Mucosa of descending colon (tissue), 3 donors: ENCODE measurements at regions not wholly inside any gene's neighbourhood (a gene's known extent, or its start where the extent isn't known, plus 50 kb on each side); places are given as distances from the start of the nearest gene placed in this dataset.

ENCODE experiments used
- ATAC-seq: fragments of 200-7000 bp; cut with Tn5 transposase; one replicate; pipeline ENCODE4 v1.9.1; 2020; ENCODE audit warnings: mild to moderate bottlenecking, moderate library complexity
- DNase-seq, 3 donors: peaks; one replicate each; pipeline ENCODE4 v3.0.0-alpha.2; 2020
- H3K36me3 ChIP-seq: fragments of 200-600 bp; one replicate; pipeline ENCODE4 v1.8.0; 2021; ENCODE audit warnings: low read depth, mild to moderate bottlenecking
- H3K4me1 ChIP-seq: fragments of 200-600 bp; one replicate; pipeline ENCODE4 v1.8.0; 2021; ENCODE audit warnings: low read depth, mild to moderate bottlenecking
- H3K4me3 ChIP-seq: fragments of 200-600 bp; one replicate; pipeline ENCODE4 v1.8.0; 2021; ENCODE audit warnings: mild to moderate bottlenecking
- H3K9me3 ChIP-seq: fragments of 200-600 bp; one replicate; pipeline ENCODE4 v1.8.0; 2021; ENCODE audit warnings: mild to moderate bottlenecking
- CTCF ChIP-seq: fragments of 200-600 bp; IDR thresholded peaks from one replicate; pipeline ENCODE4 v1.8.0; 2022; ENCODE audit warnings: antibody characterized with exemption, mild to moderate bottlenecking
- intact Hi-C, 2 donors: fragments of 100-400 bp; cut with DNase I in 1 of 2; cut with micrococcal nuclease in 1 of 2; formaldehyde crosslinking; loops; one replicate each; pipeline versions ENCODE4 v1.11.0 to v1.11.1; 2022; cut with DNase I, micrococcal nuclease
- donor health status: DM: no; HTN: no; CAD: no; lungs with moderate emphysema.
- donor health status: DM: no; HTN: no; CAD: no.
- donor health status: DM: no; HTN: yes; CAD: no.

GRCh38 chr2:19461504-19462255, 103.3 kb upstream of the OSR1 start:
- no peak for TF ChIP-seq CTCF
- intact Hi-C loops: no loop called here
- no peaks in the 10 kb centered on the region for H3K9me3 ChIP-seq
- no peak for ATAC-seq
- no peak for DNase-seq
- no peaks in the 10 kb centered on the region for H3K4me1 ChIP-seq
- no peak overlapping the region for H3K4me3 ChIP-seq
- no peaks in the 10 kb centered on the region for H3K36me3 ChIP-seq

DNA sequence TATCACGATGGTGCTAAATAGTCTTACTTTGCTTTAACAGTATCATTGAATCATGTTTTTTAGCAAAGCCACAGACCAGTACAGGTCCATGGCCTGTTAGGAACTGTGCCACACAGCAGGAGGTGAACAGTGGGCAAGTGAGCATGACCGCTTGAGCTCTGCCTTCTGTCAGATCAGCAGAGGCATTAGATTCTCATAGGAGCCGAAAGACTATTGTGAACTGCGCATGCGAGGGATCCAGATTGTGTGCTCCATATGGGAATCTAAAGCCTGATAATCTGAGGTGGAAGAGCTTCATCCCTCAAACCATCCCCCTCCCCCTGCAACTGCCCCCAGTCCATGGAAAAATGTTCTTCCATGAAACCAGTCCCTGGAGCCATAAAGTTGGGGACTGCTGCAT, 102.3 kb upstream of the OSR1 start:
- Histone ChIP-seq H3K4me1 (no peaks in the 10 kb centered on the region), H3K9me3 (no peaks in the 10 kb centered on the region), H3K36me3 (no peaks in the 10 kb centered on the region), H3K4me3 (no peak overlapping the region)
- no peak for TF ChIP-seq CTCF
- DNase-seq (no peak), ATAC-seq (no peak)
- intact Hi-C loops: no loop called here

DNA sequence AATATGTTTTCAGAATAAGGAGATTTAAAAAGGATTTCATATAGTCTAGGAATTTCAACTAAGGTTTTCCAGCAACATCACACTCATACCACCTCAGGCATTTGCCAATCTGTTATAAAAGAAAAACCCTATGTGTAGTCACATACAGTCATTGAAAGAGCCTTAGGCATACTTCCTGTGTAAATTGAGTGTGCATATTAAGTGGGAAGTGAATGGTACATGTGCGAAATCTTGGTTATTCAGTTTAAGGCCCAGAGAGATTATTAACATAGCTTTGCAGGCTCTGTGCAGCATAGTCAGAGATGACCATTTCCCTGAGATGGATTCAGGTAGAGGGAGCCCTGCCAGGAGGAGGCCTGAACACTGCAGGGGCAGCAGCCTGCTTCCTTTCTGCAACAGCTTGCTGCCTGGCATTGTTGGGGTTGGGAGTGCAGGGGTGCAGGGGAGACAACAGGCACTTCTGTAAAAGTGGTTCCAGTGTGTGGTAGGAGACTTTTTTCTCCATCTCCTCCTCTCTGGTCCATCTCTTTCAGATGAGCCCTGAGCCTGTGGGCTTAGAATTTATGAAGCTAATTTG, 100.1 kb upstream of the OSR1 start:
- no peak for TF ChIP-seq CTCF
- Histone ChIP-seq H3K36me3 (no peaks in the 10 kb centered on the region), H3K9me3 (no peaks in the 10 kb centered on the region), H3K4me1 (no peaks in the 10 kb centered on the region), H3K4me3 (no peak overlapping the region)
- DNase-seq (no peak), ATAC-seq (no peak)
- intact Hi-C loops: no loop called here

- no peak overlapping the region for H3K4me3 ChIP-seq
- H3K36me3 ChIP-seq: no peaks in the 10 kb centered on the region
- no peaks in the 10 kb centered on the region for H3K9me3 ChIP-seq
- intact Hi-C loops: no loop called here
- H3K4me1 ChIP-seq: no peaks in the 10 kb centered on the region
- DNase-seq (no peak), ATAC-seq (no peak)
- TF ChIP-seq CTCF: no peak
Measured at GRCh38 chr2:19457809-19458208, 99.4 kb upstream of the OSR1 start.

DNA sequence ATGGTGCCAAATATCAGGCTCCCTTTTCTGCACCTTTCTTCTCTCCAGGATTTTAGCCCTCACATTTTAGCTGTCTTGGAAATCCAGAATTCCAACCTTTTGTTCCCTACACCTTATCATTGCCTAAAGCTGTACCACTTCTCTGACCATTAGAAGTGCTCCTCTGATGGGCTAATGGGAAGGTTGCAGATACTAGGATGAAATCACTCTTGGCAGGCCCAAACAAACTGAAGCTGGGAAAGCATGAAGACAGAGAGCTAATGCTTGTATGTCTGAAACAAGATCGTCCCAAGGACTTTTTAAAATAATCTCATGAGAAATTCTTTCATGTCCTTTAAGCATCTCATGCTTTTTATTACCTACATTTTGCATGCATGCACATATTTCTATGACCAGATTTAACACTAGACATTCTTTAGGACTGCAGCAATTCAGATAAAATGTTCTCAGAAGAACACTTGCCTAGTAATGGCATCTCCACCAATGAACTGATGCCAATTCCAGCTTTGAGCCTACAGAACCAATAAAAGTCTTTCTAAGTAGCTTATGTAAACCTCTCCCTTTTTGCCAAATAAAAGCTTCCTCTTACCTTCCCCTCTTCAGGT, 98.4 kb upstream of the OSR1 start:
- no peaks in the 10 kb centered on the region for H3K9me3 ChIP-seq
- H3K36me3 ChIP-seq: no peaks in the 10 kb centered on the region
- no peak for DNase-seq
- H3K4me3 ChIP-seq: no peak overlapping the region
- ATAC-seq: no peak
- no peaks in the 10 kb centered on the region for H3K4me1 ChIP-seq
- no peak for TF ChIP-seq CTCF
- intact Hi-C loops: no loop called here
